ACHN (cell line): ENCODE measurements at regions not wholly inside any gene's neighbourhood (a gene's known extent, or its start where the extent isn't known, plus 50 kb on each side); places are given as distances from the start of the nearest gene placed in this dataset.
A peak's percentile ranks its signal among the peaks of the same experiment; 100 is the strongest.
"Not testable (repeated sequence)": the region's sequence is repeated elsewhere in the genome, so short reads cannot be mapped to it uniquely, and the experiment has no call there.

Experiments
- DNase-seq: peaks from one replicate; pipeline ENCODE4 v3.0.0-alpha.2; 2015
- in situ Hi-C: cut with HindIII; loops from 2 replicates; pipeline ENCODE4 v1.10.0; 2017; ENCODE audit warnings: low sequenced_read_pairs, low pct_ligation_motif_present, low pct_unique_long_range_greater_than_20kb

DNA sequence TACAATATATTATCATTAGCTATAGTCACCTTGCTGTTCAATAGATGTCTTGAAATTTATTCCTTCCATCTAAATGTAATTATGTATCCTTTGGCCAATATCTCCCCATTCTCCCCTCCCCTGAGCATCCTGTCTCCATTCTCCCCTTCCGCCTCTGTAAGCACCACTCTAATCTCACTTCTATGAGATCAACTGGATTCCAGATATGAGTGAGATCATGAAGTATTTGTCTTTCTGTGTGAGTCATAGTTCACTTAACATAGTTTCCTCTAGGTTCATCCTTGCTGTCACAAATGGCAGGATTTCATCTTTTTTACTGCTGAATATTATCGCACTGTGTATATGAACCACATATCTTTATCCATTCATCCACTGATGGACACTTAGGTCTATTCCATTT lies 148.8 kb upstream of the NDN start:
- DNase-seq = no peak
- in situ Hi-C loops = no loop called here

DNA sequence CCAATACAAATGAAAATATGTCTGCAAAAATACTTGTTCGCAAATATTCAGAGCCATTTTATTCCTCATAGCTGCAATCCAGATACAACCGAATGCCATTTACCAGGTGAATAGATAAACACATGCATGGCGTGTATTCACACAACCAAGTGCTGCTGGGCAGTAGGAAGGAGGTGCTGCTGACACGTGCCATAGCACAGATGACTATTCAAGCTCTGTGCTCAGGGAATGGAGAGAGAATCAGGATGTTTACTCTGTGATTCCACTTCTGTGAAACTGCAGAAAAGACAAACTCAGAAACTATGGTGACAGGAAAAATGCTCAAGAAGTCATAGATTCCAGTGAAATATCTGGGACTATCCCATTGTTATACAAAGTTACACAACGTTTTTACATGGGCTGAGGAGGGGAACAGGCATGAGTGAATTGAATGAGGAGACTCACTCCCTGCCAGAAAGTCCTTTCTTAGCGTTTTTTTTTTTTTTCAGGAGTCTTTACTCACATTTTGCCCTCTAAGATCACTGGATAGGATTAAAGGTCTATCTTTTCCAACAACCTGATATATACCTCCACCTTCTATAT lies 152.9 kb upstream of the NDN start:
- in situ Hi-C loops = no loop called here
- no peak for DNase-seq

DNA sequence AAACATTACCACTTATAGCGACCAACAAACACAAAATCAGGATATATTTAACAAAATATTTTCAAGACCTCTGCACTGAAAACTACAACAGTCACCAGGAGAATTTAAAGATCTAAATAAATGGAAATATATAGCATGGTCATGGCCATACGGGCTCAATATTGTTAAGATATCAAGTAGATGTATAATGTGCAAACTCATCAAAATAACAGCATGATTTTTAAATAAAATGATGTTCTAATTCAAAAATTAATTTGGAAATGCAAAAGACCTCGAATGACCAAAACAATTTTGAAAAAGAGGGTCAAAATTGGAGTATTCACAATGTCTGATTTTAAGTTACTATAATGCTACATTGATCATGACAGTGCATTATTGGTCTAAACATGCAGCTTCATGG lies 159.1 kb upstream of the NDN start:
- in situ Hi-C loops = no loop called here
- DNase-seq = no peak

DNA sequence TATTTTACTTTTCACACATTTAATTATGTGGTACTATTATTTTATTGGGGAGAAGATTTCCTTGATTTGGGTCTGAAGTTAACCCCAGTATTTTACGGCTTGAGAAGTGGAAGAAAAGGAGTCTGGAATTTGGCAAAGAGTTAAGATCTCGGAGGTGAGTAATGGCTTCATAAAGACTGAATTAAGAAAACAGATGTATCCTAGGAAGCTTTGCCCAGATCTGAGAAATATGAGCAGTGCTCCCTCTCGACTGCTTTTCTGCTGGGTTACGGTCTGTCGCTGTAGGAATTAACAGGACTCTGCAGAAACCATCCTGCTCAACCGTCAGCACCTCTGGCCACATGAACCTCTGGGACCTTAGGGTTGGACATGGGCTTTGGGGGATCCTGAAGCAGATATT lies 163.6 kb upstream of the NDN start:
- in situ Hi-C loops = loop anchor here (25.0 kb wide), 1 partner anchor 213 kb away; the partner anchor contains the start of gene MAGEL2
- no peak for DNase-seq

DNA sequence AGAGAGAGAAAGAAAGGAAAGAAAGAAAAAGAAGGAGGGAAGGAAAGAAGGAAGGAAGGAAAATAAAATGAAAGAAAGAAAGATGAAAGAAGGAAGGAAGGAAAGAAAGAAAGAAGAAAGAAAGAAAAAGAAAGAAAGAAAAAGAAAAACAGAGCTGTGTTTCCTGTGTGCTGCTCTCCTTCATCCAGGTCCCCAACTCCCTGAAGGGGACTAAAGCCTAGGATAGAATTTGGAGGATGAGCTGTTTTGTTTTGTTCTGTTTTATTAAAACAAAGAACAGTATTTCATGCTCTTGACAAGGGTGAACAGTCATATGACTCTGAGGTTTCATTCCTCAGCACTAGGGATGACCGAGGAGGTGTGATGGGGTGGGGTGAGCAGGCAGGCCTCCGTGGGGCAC lies 164.8 kb upstream of the NDN start:
- in situ Hi-C loops = loop anchor here (25.0 kb wide), 1 partner anchor 215 kb away; the partner anchor contains the start of gene MAGEL2

DNA sequence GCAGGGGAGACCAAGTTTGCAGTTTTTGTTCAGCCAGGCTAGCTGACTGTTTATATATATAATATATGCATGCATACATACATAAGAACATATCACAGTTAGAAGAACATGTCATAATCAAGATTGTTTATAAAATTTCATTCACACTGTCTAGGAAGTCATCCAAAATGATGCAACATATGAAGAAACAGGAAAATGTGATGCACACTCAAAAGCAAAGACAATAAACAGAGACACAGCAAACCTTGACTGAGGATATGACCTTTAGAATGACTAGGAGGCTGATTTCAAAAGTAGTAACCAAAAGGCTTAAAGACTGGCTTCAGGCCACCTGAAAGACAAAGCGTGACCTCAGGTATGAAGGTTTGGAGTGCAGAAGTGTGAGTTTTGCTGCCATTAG lies 166.2 kb upstream of the NDN start:
- in situ Hi-C loops = loop anchor here (25.0 kb wide), 1 partner anchor 216 kb away; the partner anchor contains the start of gene MAGEL2
- DNase-seq = no peak

More for the DNA sequence above, 164.8 kb upstream of the NDN start:
- DNase-seq = no peak

DNA sequence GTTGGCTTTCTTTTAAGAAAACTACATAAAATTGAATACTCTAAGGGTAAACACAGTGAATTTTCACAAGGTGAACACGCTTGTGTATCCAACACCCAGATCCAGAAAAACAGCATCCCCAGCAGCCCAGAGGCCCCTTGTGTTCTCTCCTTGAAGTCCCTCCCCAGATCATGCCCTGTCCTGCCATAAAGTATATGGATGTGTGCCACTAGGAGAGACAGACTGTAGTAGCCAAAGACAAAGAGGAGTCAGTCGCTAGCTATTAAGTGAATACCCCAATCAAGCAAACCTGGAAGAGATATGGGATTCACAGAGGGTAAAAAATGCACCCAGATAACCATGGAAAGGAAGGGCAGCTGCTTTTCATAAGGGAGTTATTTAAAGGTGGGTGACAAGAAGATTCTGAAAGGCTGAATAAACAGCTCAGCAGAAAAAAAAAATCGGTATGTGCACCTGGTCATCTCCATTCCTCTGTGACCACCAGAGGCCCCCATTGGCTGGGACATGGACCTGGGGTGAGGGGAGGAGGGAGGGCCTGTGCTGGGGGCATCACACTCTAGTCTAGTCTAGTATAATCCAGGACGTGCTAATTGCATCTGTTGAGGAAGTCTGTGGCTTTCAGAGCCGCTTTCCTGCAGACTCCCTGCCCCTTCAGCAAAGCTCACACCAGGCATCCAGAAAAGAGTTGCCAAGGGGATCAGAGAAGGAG lies 167.3 kb upstream of the NDN start:
- no peak for DNase-seq
- in situ Hi-C loops = loop anchor here (25.0 kb wide), 1 partner anchor 217 kb away; the partner anchor contains the start of gene MAGEL2

DNA sequence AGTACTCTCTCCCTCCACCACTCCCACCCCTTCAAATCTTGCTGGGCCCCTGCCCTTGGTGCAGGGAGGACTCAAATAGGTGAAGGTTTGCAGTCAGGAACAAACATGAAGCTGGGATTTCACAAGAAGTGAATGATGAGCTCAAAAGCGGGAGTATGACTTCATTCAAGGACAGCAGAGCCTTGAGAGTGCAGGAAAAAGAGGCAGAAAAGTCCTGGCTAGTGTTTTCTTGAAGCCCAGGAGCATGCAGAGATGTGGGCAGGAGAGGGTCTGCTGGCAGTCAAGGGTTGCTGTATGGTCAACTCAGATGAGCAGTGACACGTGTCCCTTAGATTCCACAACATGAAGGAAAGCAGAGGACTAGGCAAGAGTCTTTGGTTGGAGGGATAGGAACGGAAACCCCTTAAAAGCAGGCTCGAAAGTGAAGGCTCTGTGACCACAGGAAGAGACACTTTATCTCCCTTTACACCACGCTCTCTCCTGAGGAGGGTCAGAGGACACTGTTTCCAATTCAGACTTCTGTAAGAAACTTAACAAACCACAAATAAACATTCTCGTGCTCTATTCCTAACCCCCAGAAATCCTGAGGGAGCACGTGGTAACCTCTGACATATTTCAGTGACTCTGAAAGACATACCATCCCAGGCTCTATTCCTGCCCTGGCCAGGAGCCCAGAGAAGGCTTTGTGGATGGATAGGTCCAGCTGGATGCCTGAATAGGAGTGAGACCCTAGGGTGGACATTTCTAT lies 168.0 kb upstream of the NDN start:
- in situ Hi-C loops = loop anchor here (25.0 kb wide), 1 partner anchor 218 kb away; the partner anchor contains the start of gene MAGEL2
- DNase-seq = no peak

DNA sequence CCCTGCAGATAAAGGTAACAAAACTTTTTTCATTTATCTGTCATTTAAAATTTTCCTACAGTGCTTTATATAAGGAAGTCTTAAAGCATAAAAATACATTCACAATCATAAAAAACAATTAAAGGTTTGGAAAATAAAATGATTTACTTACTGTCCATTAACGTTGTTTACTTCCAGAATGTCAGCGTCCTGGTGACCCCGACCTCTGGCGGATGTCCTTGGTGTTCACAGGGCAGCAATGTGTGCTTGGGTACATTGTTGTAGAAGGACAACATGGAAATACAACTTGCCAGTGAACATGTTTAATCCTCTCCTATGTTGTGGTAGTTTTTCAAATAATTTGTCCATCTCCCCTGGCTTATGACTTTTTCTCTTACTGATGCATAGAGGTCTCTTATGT lies 168.8 kb upstream of the NDN start:
- in situ Hi-C loops = loop anchor here (25.0 kb wide), 1 partner anchor 219 kb away; the partner anchor contains the start of gene MAGEL2
- DNase-seq = no peak

DNA sequence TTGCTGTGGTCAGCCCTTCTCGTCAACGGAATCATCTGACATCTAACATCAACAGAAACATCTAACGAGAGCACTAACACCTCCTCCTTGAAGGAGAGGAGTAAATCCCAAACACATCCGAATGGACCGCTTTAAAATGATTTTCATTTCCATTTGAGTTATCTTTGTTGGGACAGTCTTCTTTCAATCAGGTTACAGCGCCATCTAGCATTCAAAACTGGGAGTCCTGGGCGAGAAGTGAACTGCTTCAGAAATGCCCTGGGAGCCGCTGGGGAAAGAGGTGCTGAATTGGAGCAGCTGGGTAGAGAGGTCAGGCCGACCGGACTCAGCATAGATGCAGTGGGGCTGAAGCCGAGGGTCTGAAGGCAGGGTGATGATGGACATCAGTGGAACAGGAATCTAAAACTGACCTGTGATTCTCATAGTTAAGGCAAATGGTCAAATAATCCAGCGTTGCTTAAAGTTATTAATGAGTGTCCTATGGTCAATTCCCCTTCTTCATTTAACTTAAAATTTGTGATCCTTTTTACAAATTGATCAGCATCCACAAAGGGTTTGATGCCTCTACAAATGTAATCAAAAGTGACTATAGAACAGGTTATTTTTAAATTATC lies 170.0 kb upstream of the NDN start:
- in situ Hi-C loops = loop anchor here (25.0 kb wide), 1 partner anchor 220 kb away; the partner anchor contains the start of gene MAGEL2

DNA sequence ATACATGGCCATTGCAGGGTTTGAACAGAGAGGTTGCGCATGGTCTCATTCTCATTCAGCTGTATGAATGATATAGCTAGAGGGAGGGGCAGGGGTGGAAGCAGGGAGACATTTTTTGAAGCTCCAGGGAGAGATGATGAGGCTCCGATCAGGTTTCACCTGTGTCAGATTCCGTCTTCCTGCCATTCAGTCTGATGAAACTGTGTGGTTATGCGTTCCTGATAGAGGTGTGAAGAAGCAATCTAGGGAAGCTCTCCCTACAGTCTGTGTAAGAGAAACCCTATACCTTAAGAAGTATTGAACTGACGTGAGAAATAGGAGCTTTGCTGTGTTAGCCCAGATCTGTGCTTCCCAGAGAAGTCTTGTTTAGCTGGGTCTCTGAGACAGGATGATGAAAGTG lies 171.9 kb upstream of the NDN start:
- in situ Hi-C loops = loop anchor here (25.0 kb wide), 1 partner anchor 222 kb away; the partner anchor contains the start of gene MAGEL2
- no peak for DNase-seq

More for the DNA sequence above, 170.0 kb upstream of the NDN start:
- peak; percentile 56 for DNase-seq

DNA sequence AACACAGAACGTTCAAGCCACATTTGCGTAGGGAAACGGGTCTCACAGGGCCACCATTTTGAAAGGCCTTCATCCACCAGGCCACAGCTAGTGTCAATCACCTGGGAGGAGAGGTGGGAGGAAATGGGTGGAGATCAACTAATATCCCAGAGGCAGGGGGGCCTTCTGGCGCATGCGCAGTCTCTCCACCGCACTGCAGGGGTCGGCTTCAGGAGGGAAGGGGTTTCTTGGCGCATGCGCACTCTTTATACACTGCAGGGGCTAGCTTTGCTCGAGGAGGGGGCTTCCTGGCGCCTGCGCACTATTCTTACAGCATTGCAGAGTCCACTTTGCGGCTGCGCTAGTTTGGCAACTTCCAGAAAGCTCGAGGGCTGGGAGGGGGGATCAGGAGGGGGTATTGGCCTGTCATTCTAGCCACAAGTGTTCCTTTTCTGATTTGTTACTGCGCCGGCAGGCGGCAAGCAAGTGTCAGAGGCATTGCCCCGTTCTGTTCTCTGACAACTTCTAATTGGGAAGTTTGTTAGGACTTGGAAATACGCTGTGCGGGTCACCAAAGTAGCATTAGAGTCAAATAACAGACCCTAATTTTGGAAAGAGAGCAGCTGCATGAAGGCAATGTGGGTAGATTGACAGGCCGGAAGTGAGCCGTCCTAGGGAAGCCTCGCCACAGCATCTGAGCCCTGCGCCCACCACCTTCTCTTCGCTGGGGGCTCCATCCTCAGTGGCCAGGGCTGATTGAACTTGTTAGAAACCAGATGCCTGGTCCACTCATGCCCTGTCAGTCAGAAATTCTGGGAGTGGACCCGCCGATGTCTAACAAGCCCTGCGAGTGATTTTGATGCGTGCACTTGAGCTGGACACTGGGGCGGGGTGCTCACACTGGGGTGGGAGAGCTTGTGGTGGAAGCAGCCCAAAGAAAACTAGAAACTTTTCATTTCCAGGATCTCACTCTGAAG lies 173.5 kb upstream of the NDN start:
- in situ Hi-C loops = loop anchor here (25.0 kb wide), 1 partner anchor 223 kb away; the partner anchor contains the start of gene MAGEL2
- DNase-seq = no peak

DNA sequence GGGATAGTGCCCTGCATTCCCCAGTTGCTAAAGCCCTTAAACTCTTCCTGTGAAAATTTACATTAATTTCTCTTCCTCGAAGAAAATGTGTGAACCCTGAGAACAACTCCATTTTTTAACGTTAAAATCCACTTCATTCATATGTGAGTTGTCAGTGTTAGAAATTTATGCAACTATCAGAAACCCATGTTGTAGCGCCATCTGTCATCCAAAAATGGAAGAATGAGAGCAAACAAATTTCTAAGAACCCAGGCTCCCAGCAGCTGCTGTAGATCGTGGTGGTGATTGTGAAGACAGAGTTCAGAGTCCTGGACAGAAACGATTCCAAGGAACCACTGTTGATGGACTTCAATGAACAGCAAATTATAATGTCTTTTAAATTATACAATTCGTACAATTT lies 179.7 kb upstream of the NDN start:
- DNase-seq = peak; percentile 30
- in situ Hi-C loops = loop anchor here (25.0 kb wide), 1 partner anchor 230 kb away; the partner anchor contains the start of gene MAGEL2

DNA sequence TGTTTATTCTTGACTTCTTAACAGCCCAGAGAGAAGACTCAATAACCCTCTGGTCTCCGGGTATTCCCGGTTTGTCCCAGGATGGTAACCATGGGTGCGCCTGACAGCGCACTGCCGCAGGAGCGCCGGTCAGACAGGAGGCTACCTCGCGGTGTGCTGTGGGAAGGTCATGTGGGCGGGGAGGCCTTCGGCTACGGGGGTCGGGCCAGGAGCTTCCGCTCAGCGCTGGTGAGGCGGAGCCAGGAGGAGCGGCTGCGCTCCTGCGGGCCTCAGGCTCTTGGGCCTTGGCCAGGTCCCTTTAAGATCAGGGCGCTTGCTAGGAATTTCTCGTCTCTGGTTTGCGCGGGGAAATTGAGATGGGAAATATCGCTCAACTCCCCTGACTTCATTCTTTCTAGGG lies 182.3 kb upstream of the NDN start:
- peak; percentile 1 for DNase-seq
- in situ Hi-C loops = loop anchor here (25.0 kb wide), 1 partner anchor 232 kb away; the partner anchor contains the start of gene MAGEL2

DNA sequence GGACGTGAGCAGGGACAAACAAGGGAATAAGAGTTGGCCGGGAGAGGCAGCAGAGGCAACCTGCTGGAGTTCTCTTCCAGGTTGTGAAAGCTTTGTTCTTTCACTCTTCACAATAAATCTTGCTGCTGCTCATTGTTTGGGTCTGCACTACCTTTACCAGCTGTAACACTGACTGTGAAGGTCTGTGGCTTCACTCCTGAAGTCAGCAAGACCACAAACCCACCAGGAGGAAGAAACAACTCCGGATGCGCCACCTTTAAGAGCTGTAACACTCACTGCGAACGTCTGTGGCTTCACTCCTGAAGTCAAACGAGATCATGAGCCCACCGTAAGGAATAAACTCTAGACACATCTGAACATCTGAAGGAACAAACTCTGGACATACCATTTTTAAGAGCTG lies 186.5 kb upstream of the NDN start:
- in situ Hi-C loops = loop anchor here (25.0 kb wide), 1 partner anchor 236 kb away; the partner anchor contains the start of gene MAGEL2
- not testable (repeated sequence) for DNase-seq

DNA sequence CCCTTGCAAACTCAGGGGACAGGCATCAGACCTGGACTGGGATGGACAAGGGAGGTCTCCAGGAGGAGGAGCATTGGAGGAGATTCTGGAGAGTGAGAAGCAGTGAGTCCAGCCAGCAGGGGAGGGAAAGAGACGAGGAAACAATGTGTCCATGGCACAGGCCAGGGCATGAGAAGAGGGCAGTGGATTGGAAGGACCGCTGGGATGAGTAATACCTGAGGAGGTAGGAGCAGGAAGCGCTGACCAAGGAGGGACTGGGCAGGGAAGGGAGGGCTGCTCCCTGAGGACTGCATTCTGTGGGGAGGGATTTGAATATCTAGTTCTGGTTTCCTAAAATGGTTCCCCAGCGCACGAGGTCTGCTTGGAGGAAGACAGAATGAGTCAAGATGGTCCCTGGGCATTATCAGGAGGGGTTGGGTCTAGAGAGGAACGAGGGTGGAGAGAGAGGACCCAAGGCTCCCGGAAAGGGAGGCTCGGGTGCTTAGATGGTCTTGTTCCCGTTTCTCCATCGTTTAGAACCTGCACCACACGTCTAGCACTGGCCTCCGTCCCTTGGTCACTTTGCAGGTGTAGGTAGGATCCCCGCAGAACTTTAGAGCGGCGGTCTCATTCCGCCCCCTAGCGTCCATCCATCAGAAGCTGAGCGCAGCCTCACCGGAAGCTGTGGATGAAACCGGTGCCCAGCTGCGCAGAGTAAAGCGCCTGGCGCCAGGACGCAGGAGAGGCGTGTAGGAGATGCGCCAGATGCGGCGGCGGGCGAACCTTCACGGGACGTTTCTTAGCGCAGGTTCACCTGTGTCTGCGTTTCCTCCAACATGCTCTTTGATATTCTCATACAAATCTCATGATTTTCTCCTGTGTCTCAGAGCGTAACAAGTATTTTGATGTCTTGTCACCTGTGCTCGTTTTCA lies 190.7 kb upstream of the NDN start:
- DNase-seq = peak; percentile 41
- in situ Hi-C loops = no loop called here
